Ovary (tissue), 3 donors: ENCODE measurements at regions not wholly inside any gene's neighbourhood (a gene's known extent, or its start where the extent isn't known, plus 50 kb on each side); places are given as distances from the start of the nearest gene placed in this dataset.

Source experiments
- CTCF ChIP-seq, 3 donors: fragments of 450-650 bp in 2 of 3; fragments of 200-600 bp in 1 of 3; IDR thresholded peaks; one replicate each; pipeline versions ENCODE4 v1.5.1 to v1.8.0; 2016 to 2022; ENCODE audit warnings: antibody characterized with exemption in 3 of 3, mild to moderate bottlenecking in 1 of 3
- POLR2A ChIP-seq: fragments of 450-650 bp; IDR thresholded peaks from one replicate; pipeline ENCODE4 v1.6.1; 2017; ENCODE audit warnings: antibody characterized with exemption, mild to moderate bottlenecking, moderate library complexity
- donor health status: DM: no; HTN: no; CAD: no.

GRCh38 chr20:52823303-52823702 lies 148.9 kb upstream of the TSHZ2 start:
- TF ChIP-seq CTCF (IDR thresholded peaks at IDR 0.05) (no peak), POLR2A (no peak)
